HK-2 (cell line): ENCODE measurements at regions not wholly inside any gene's neighbourhood (a gene's known extent, or its start where the extent isn't known, plus 50 kb on each side); places are given as distances from the start of the nearest gene placed in this dataset.
"Not testable (repeated sequence)": the region's sequence is repeated elsewhere in the genome, so short reads cannot be mapped to it uniquely, and the experiment has no call there.

Experiments
- DNase-seq: peaks from one replicate; pipeline ENCODE4 v3.0.0-alpha.2; 2018; ENCODE audit not compliant: unreplicated experiment

GRCh38 chr3:145904138-145904537 is 256.8 kb downstream of the PLOD2 start:
- no peak for DNase-seq

GRCh38 chr3:145906301-145906700 is 254.7 kb downstream of the PLOD2 start:
- no peak for DNase-seq

DNA sequence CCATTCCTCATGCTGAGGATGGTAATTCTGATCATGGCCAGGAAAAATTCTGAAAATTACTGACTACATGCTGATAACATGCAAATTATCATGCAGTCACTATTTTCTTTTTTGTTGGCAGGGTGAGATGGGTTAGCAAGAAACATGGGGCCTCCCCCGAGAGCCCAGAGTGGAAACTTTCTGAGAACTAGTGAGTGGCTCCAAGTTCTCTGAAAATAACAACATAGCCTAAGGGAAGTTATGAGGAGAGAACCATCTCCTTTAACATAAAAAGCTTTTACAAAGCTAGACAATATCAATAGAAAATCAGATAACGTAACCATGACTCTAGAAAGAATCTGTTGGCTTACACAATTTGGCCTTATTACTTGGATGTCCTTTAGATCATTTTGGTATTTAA is 254.2 kb downstream of the PLOD2 start:
- no peak for DNase-seq

GRCh38 chr3:145911016-145911415 is 250.0 kb downstream of the PLOD2 start:
- DNase-seq: no peak

DNA sequence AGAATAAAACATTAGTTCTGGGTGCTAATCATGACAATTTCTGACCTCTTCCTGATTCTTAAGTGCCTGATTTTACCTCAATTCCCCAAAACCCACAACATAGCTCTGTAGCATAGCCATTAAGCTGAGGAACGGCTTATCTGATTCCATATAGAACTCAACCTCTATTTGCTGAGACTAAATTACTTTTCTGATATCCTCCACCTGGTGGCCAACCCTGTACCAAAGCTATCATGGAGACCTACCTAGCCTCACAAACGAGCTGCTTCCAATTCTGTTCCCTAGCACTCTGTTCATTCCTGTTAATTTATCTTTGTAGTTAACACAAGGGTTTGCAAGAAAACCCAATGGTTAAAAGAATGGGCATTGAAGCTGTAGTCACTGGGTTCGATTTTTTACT is 245.2 kb downstream of the PLOD2 start:
- no peak for DNase-seq

GRCh38 chr3:145927736-145928135 is 233.2 kb downstream of the PLOD2 start:
- not testable (repeated sequence) for DNase-seq

- DNase-seq: no peak
These were observed 224.0 kb downstream of the PLOD2 start for GRCh38 chr3:145936971-145937370.

DNA sequence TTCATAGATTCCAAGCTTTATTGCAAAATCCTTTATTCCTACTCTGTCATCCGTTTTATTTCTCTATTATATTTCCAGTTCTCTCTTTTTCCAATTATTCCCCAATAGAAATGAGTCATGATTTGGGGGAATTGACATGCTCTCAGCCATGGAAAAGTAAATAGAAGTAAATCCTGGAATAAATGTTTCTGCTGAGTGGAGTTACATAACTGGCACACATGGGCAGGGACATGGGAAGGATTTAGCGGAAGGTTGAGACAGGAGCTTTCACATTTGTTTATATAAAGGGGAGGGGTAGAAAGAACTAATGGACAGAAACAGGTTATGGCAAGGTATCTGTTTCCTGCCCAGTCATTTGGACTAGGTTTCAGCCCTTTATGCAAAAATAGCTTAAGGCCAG is 221.6 kb downstream of the PLOD2 start:
- DNase-seq: no peak

- no peak for DNase-seq
These were observed 218.9 kb downstream of the PLOD2 start for GRCh38 chr3:145942052-145942451.

GRCh38 chr3:145943952-145944351 is 217.0 kb downstream of the PLOD2 start:
- DNase-seq: no peak

- DNase-seq: no peak
These were observed 209.5 kb downstream of the PLOD2 start for GRCh38 chr3:145951441-145951840.

DNA sequence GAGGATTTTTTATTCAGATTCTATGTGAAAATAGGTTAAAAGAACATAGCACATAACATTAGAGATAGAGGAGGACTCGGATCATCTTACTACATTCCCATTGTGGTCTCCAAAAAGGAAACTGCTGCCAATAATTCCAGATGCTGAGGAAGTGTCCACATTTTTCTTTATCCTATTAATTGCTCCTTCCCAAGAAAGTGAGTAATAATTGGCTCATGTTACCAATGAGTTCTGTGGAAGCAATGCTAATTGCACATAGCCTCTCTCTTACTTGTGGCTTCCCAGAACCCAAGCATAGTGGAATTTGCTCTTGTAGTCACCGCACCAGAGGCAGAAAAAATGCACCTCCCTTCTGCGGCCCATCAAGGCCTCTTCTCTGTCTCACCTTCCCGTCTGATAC is 208.4 kb downstream of the PLOD2 start:
- no peak for DNase-seq

DNA sequence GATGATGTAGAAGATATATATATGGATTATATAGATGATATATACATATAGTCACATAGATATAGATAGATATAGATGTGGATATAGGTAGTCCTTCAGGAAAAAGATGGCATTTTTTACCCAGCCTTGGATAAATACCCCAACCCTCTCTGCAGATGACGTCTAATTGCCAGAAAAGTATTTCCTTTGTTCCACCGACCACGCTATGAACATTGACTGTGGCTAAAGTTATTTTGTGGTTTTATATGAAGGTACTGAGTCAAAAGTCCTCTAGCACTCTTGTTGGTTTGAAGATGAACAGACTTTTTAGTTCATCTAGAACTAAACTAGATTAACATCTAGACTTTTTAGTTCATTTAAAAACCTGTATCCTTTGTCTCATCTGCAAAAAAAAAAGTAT is 207.7 kb downstream of the PLOD2 start:
- no peak for DNase-seq

GRCh38 chr3:145959457-145960088 is 201.4 kb downstream of the PLOD2 start:
- no peak for DNase-seq

- no peak for DNase-seq
These were observed 197.9 kb downstream of the PLOD2 start for GRCh38 chr3:145963111-145963510.

DNA sequence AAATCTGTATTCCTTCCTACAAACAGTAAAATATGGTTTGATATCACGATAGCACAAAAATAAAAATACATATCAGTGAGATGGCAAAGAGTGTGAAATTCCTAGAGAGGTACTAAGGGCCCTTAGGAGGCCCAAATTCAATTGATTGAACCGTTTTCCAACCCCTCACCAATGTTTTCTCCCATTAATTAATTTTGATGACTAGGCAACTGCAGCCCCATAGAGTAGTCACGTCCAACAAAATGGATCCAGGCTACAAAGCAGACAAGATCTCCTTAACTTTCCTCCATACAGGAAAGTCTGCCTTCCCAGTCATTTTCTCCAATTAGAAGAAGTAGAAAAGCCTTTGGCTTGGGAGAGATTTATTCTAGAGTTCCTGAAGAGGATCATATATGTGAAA is 193.9 kb downstream of the PLOD2 start:
- no peak for DNase-seq

DNA sequence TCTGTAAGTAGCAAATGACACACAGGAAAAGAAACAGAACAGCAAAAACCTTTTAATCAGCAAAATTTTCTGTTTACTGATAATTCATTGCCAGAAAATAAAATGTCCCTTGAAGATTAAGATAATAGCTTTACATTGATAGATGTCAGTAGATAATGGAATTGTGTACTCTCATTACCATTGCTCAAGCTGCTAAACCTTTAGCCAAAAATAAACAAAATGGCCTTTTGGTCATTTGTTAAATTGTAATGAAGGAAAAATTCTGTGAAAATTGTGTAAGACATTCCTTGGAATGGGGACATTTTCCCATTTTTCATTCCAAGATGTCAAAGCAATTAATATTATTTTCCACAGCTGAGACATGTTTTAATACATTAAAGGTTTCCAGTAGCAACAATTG is 189.8 kb downstream of the PLOD2 start:
- DNase-seq: no peak

DNA sequence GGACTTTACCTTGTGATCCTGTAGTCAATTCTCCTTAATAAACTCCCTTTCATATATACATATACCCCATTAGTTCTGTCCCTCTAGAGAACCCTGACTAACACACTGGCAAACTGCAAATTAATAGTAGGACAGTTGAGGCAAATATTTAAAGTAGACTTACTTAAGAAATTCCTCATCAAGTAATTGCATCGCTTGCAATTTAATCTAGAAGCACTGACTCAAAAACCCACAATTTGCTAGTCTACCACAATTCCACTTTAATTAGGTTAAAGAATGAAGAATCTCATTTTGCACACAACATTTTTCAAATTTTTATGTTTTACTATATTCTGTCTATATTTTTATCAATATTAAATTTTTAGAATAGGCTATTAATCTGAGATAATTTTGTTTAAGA is 188.1 kb downstream of the PLOD2 start:
- no peak for DNase-seq

- no peak for DNase-seq
These were observed 179.9 kb downstream of the PLOD2 start for GRCh38 chr3:145981056-145981455.

DNA sequence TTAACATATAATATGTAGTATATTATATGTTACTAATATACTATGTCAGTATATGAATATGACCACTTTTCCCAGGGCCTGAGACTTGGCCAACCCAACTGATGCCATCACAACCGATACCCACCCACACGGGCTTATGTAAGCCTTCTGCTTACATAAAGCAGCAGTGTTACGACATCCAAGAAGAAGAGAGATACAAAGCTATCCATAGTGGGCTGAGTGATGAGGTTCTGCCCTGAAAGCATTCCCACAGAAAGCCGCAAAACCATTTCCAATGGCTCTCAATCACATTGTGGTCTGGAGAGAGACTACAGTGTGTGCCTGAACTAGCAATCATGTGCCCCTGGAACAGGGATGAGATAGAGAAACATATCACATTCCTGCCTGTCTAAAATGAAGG is 177.9 kb downstream of the PLOD2 start:
- no peak for DNase-seq
